ENCODE measurements at regions not wholly inside any gene's neighbourhood (a gene's known extent, or its start where the extent isn't known, plus 50 kb on each side); places are given as distances from the start of the nearest gene placed in this dataset.

GRCh38 chr16:54517181-54517580 is 230.6 kb upstream of the IRX3 start:
- no peak overlapping the region for H3K4me3 ChIP-seq (ENCODE audit: low read depth, low read length)
- DNase-seq (ENCODE audit: low read depth) = no peak
- no peak for TF ChIP-seq CTCF (IDR thresholded peaks at IDR 0.05; ENCODE audit: low read depth, low read length, missing control alignments)

GRCh38 chr16:54512467-54512995 is 225.9 kb upstream of the IRX3 start:
- no peak for TF ChIP-seq CTCF (IDR thresholded peaks at IDR 0.05; ENCODE audit: low read depth, low read length, missing control alignments)
- H3K4me3 ChIP-seq (ENCODE audit: low read depth, low read length) = no peak overlapping the region
- DNase-seq (ENCODE audit: low read depth) = no peak

GRCh38 chr16:54511222-54511731 is 224.7 kb upstream of the IRX3 start:
- no peak for TF ChIP-seq CTCF (IDR thresholded peaks at IDR 0.05; ENCODE audit: low read depth, low read length, missing control alignments)
- DNase-seq (ENCODE audit: low read depth) = no peak
- H3K4me3 ChIP-seq (ENCODE audit: low read depth, low read length) = no peak overlapping the region

- no peak for TF ChIP-seq CTCF (IDR thresholded peaks at IDR 0.05; ENCODE audit: low read depth, low read length, missing control alignments)
- no peak for DNase-seq (ENCODE audit: low read depth)
- H3K4me3 ChIP-seq (ENCODE audit: low read depth, low read length) = no peak overlapping the region
These were observed 224.2 kb upstream of the IRX3 start for GRCh38 chr16:54510685-54511221.

- DNase-seq (ENCODE audit: low read depth) = no peak
- TF ChIP-seq CTCF (IDR thresholded peaks at IDR 0.05; ENCODE audit: low read depth, low read length, missing control alignments) = no peak
- H3K4me3 ChIP-seq (ENCODE audit: low read depth, low read length) = no peak overlapping the region
These were observed 222.9 kb upstream of the IRX3 start for GRCh38 chr16:54509456-54509855.

GRCh38 chr16:54508351-54508750 is 221.8 kb upstream of the IRX3 start:
- no peak for TF ChIP-seq CTCF (IDR thresholded peaks at IDR 0.05; ENCODE audit: low read depth, low read length, missing control alignments)
- no peak overlapping the region for H3K4me3 ChIP-seq (ENCODE audit: low read depth, low read length)
- no peak for DNase-seq (ENCODE audit: low read depth)

Data from GM12864 (cell line).